NCI-H1436 (cell line): ENCODE measurements at regions not wholly inside any gene's neighbourhood (a gene's known extent, or its start where the extent isn't known, plus 50 kb on each side); places are given as distances from the start of the nearest gene placed in this dataset.

Experiments
- DNase-seq: peaks from one replicate; lab custom pipeline; 2025; lab: John Stamatoyannopoulos, UW

DNA sequence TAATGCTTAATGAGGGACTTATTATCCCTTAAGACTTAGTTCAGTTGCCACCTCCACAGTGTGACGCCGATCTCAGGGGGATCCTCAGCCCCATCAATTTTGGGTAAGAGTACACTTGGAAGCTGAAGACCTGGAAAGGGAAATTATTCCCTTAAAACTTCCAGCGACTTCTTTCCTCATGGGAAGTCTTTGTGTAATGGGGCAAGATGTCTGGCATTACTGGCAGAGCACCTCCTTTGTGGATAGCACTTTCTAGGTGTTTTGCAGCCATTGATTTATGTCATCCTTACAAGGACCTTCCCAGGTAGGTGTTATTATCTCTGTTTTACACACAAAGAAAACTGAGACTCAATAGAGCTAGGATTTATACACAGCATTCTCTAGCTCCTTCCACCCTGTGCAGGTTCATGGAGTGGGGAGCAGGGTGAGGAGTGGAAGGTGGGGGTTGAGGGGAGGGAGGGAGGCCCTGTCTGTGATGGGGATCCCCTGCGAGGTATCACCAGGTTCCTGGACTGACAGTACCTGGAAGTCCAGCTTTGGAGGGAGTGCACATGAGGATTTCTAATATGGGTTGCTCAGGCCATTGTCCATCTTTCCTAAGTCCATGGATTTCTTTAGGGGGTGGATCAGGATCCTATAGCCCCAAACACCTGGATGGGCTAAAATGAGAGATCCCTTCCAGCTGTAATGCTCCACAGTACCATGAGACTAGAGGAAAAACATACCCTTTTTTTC lies 79.4 kb downstream of the MYCN start:
- DNase-seq, result no peak

- no peak for DNase-seq
Observed at GRCh38 chr2:16019060-16019480, 78.7 kb downstream of the MYCN start.

DNA sequence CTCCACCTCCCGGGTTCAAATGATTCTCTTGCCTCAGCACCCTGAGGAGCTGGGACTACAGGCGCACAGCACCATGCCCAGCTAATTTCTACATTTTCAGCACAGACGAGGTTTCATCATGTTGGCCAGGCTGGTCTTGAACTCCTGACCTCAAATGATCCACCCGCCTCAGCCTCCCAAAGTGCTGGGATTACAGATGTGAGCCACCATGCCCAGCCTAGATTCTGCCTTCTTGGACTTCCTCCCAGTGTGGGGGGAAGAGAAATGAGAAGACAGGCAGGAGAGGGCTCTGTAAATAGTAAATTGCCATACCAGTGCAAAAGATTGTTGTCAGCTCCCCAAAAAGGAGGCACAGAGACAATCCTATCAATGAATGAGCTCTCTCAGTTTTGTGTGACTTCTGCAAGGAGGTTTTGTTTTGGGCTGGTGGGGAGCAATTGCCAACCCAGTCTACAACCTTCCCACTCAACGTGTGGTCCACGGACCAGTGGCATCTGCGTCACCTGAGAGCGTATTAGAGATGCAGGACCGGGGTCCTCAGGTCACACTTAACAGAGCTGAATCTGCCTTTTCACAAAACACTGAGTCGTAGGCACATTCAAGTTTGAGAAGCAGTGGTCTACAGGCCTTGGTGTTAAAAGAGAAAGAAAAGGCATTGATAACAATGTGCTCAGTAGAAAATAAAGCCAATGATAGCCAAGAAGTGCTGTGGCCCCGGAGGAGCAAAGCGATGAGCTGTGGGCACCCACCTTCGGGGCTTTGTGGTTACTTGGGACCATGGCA lies 78.1 kb downstream of the MYCN start:
- no peak for DNase-seq

DNA sequence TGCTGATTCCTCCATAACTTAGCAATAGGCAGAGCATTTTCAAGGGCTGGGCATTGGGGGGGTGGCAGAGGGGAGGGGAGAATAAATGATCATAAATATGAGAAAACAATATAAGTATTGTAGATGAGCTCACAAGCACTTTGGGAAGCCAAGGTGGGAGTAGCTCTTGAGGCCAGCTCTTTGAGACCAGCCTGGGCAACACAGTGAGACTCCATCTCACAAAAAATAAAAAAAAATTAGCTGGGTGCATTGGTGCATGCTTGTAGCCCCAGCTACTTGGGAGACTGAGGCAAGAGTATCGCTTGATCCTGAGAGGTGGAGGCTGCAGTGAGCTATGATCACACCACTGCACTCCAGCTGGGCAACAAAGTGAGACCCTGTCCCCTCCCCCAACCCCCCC lies 75.9 kb downstream of the MYCN start:
- DNase-seq, result no peak

DNA sequence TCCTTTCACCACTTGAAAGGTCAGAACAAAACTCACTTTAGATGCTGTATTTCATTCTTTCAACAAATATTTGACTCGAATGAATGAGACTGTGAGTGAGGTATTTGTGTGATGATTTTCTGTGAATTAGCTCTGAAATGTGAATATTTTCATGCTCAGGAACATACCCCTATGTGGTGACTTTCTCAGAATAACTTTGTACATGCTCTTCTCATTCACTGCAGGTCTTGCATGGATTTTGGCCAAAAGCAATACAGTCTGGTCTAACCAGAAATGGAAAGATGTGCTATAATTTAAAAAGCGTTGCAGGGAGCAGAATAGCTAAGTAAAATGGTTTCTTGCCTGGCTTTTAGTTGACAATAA lies 75.5 kb downstream of the MYCN start:
- DNase-seq, result no peak

DNA sequence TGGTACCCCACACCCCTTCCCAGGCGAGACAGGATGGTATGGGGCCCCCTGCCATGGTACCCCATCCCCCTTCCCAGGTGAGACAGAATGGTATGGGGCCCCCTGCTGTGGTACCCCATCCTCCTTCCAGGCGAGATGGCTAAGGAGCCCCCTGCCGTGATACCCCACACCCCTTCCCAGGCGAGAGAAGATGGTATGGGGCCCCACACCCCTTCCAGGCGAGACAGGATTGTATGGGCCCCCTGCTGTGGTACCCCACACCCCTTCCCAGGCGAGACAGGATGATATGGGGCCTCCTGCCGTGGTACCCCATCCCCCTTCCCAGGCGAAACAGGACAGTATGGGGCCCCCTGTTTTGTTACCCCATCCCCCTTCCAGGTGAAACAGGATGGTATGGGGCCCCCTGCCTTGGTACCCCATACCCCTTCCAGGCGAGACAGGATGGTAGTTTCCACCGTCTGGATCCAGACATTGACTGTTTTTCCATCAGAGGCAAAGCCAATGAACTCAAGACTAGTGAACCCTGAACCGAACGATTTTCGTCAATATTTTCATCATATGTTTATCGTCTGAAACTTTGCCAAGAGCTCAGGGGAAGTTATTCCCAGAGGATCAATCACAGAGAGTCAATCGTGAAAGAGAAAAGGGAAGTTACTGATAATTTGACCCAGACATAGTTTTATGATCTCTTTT lies 75.0 kb downstream of the MYCN start:
- DNase-seq, result no peak

- no peak for DNase-seq
Observed at GRCh38 chr2:16014802-16015201, 74.5 kb downstream of the MYCN start.

GRCh38 chr2:16014041-16014787 lies 73.9 kb downstream of the MYCN start:
- DNase-seq, result no peak

DNA sequence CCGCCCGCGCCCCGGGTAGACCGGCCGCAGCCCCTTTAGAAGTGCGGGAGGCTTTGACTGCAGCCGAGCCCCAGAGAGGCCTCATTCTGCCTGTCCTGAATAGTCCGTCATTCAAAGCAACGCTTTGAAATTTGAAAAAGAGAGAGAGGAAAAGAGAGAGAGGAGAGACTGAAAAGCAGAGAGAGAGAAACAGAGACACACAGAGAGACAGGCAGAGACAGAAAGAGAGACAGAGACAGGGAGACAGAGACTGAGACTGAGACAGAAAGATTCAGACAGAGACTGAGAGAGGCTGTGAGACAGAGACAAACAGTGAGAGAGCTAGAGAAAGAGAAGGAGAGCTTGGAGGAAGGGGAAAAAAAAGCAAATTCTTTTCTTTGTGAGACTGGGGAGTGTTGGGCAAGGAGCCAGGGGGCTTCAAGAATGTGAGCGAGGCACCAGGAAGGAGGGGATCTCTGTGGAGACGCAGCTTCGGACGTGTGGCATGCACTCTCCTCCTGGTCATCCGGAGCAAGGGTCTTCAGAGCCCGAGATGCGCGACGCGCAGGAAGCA lies 73.1 kb downstream of the MYCN start:
- DNase-seq, result no peak

- no peak for DNase-seq
Observed at GRCh38 chr2:16012626-16013358, 72.4 kb downstream of the MYCN start.

DNA sequence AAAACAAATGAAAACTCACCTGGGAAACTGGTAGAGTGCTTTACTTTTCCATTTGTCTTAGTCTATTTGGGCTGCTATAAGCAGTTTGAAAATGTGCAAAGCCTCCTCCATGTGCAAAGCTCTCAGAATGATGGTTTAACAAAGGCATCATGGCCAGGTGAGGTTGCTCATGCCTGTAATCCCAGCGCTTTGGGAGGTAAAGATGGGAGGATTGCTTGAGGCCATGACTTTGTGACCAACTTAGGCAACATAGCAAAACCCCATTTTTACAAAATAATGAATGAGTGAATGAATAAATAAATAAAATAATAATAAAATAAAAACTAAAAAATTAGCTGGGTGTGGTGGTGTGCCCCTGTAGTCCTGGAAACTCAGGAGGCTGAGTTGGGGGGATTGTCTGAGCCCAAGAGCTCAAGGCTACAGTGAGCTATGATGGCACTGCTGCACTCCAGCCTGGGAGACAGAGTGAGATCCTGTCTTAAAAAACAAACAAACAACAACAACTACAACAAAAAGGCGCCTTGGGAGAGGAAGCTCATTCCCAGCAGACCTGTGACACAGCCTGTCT lies 71.8 kb downstream of the MYCN start:
- DNase-seq, result no peak

- DNase-seq, result no peak
Observed at GRCh38 chr2:16011621-16011960, 71.2 kb downstream of the MYCN start.

DNA sequence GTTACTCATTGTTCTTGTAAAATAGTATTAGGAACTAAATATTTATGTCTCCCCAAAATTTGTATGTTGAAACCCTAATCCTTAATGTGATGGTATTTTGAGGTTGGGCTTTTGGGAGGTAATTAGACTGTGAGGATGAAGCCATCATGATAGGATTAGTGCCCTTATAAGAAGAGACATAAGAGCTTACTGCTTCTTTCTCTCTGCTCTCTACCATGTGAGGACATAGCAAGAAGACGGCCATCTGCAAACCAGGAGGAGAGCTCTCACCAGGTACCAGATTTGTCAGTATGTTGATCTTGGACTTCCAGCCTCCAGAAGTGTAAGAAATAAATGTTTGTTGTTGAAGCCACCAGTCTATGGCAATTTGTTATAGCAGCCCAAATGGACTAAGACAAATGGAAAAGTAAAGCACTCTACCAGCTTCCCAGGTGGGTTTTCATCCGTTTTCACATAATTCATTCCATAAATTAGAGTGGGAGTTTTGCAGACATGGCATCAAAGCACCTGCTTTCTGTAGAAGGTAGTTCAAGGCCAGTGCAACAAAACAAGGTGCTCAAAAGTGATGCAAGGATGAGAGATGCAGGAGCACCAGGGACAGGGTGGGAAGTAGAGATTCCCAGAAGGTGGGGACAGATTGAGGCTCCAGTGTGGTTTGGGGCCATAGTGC lies 70.7 kb downstream of the MYCN start:
- no peak for DNase-seq

DNA sequence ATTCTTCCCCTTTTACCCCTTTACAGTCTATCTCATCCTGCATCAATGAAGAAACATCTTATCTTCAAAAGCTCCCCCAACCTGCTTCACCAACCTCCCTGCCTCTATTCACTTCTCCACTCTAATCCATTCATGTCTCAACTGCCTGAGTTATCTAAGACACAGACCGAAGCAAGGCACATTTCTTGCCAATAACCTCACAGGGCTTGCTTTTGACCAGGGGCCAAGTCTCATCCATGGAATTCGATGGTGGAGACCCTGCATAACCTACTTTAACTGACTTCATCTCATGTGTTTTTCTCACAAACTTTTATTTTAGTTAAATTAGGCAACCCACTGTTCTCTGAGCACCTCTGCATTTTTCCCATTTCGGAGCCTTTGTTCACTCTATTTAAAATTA lies 69.7 kb downstream of the MYCN start:
- no peak for DNase-seq

- no peak for DNase-seq
Observed at GRCh38 chr2:16009560-16009959, 69.2 kb downstream of the MYCN start.

- DNase-seq, result no peak
Observed at GRCh38 chr2:16008856-16009255, 68.5 kb downstream of the MYCN start.

DNA sequence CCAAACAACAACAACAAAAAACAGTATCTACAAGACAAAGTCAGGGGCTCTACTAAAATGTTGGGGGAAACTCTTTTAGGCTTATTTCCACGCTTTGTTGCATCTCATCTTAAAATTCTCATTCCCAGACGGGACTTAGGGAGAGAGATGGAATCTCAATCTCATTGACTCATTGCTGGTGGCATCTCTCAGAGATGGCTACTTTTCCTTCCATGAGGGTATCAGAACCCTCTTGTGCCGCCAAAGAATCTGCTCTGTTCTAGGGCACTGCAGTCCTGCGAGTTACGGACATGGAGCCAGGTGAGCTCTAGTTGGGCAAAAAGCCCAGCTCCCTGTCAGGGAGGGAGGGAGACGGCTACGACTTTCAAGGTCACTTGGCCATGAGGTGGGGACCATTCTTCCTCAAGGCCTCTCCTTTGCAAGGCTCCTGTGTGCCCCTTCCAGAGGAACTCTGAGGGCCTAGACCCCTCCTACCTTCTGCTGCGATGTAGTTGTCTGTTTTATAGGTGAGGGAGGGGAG lies 68.0 kb downstream of the MYCN start:
- DNase-seq, result no peak

DNA sequence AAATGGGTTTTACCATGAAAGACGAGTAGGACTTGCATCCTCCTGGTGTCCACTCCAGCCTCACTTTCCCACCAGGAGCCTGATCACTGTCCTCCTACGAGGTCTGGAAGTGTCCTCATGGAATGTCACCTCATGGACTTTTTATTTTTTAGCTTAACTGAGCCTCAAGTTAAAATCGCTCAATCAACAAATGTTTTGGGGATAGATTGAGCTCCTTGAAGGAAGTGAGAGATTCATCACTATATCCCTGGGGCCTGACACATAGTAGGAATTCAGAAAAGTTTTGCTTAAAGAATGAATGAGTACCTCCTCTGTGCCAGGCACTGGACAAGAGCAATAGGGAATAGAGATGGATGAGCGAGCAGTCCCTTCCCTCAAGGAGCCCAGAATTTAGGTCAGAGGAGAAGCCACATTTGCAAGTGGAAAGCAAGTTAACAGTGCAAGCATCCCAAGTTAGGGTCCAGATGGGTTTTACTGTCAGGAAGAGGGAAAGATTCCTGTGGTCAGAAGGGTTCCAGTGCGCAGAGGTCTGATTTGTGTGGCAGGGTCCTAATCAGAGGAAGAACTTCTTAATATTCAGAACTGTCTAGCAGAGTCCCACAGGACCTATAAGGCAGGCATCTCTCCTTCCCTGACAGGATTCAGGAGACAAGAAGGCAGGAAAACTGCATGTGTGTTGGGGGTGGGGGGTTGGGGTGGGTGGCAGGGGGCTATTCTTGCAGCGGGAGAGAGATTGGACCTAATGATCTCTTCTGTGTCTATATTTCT lies 67.0 kb downstream of the MYCN start:
- DNase-seq, result no peak

DNA sequence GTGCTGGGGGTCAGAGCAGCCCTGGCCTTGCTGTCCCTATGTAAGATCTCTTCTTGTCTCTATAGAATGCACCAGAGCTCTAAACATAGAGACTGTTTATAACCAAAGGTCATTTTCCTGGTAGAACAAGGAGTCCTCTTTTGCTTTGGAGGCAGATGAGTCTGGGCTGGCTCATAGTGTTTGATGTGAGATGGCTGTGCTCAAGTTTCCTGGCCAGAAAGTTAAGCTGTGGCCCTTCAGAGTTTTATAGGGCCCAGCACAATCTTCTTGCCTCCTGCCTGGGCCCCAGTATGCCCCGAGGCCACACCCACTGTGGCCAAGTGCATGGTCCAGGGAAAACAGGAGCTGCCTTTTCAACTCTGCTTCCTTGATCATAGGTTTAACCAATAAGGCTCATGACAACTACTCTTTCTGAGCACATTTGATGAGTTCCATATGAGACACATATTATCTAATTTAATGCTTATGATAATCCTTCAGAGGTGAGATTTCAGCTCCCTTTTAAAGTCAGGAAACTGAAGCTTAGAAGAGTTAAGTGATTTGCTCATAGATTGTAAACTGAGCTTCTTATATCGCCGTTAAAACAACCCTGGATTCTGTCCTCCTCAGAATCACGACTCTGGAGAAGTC lies 66.3 kb downstream of the MYCN start:
- no peak for DNase-seq
